Neural progenitor cell (in vitro differentiated cells): ENCODE measurements at regions not wholly inside any gene's neighbourhood (a gene's known extent, or its start where the extent isn't known, plus 50 kb on each side); places are given as distances from the start of the nearest gene placed in this dataset.

Experiments used
- CTCF ChIP-seq: fragments of 200-600 bp; sonication (generic); IDR thresholded peaks from 2 replicates; pipeline ENCODE4 v1.5.1; 2017; ENCODE audit warnings: antibody characterized with exemption, mild to moderate bottlenecking
- EZH2 ChIP-seq: fragments of 200-600 bp; sonication (generic); IDR thresholded peaks from 2 replicates; pipeline ENCODE4 v1.6.1; 2017; ENCODE audit warnings: antibody characterized with exemption, mild to moderate bottlenecking, moderate library complexity
- EZH2phosphoT487 ChIP-seq: fragments of 200-600 bp; sonication (generic); IDR thresholded peaks from 2 replicates; pipeline ENCODE4 v1.6.1; 2017; ENCODE audit warnings: antibody characterized with exemption

GRCh38 chr3:124635169-124635539, 95.1 kb upstream of the UMPS start:
- TF ChIP-seq CTCF (no peak), EZH2 (no peak), EZH2phosphoT487 (no peak)
